IPS DF 6.9 (cell line): ENCODE measurements at regions not wholly inside any gene's neighbourhood (a gene's known extent, or its start where the extent isn't known, plus 50 kb on each side); places are given as distances from the start of the nearest gene placed in this dataset.

Experiments
- DNase-seq: peaks from one replicate; pipeline ENCODE4 v3.0.0-alpha.2; 2013; ENCODE audit warnings: low read depth, low spot score
- H3K27ac ChIP-seq: one replicate; pipeline ENCODE4 v1.5.1; 2013; ENCODE audit warnings: low read length, control low read depth
- H3K27me3 ChIP-seq: 2 replicates; pipeline ENCODE4 v1.6.1; 2013; ENCODE audit warnings: mild to moderate bottlenecking, low read length; ENCODE audit not compliant: control insufficient read depth, insufficient read depth
- H3K36me3 ChIP-seq: 2 replicates; pipeline ENCODE4 v1.6.1; 2013; ENCODE audit warnings: low read length; ENCODE audit not compliant: control insufficient read depth, insufficient read depth
- H3K4me1 ChIP-seq: 2 replicates; pipeline ENCODE4 v1.6.1; 2013; ENCODE audit warnings: low read length; ENCODE audit not compliant: control insufficient read depth, insufficient read depth
- H3K4me3 ChIP-seq: 2 replicates; pipeline ENCODE4 v1.5.1; 2013; ENCODE audit warnings: mild to moderate bottlenecking, low read length
- H3K9me3 ChIP-seq: 2 replicates; pipeline ENCODE4 v1.6.1; 2013; ENCODE audit warnings: low read length, inconsistent platforms; ENCODE audit not compliant: control insufficient read depth, insufficient read depth
- WGBS: extraction: QIAGEN DNeasy Blood & Tissue Kit; methylation state at CpG from one replicate; pipeline ENCODE4 v1.1.7; 2013; ENCODE audit warnings: mixed read lengths, missing lambda C conversion rate; ENCODE audit not compliant: insufficient read length, insufficient coverage; 5-methylcytosine and 5-hydroxymethylcytosine counted together

DNA sequence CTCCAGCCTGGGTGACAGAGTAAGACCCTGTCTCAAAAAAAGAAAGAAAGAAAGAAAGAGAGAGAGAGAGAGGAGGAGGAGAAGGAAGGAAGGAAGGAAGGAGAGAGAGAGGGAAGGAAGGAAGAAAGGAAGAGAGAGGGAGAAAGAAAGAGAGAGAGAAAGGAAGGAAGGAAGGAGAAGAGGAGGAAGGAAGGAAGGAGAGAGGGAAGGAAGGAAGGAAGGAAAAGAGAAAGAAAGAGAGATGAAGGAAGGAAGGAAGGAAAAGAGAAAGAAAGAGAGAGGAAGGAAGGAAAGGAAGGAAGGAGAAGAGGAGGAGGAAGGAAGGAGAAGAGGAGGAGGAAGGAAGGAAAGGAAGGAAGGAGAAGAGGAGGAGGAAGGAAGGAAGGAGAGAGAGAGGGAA, 82.2 kb upstream of the ATP1B1 start:
- DNase-seq, result no peak
- no peaks in the 10 kb centered on the region for H3K4me1 ChIP-seq
- no peaks in the 10 kb centered on the region for H3K27me3 ChIP-seq
- H3K4me3 ChIP-seq, result no peak overlapping the region
- no peaks in the 10 kb centered on the region for H3K9me3 ChIP-seq
- no peak overlapping the region for H3K27ac ChIP-seq
- no peaks in the 10 kb centered on the region for H3K36me3 ChIP-seq

DNA sequence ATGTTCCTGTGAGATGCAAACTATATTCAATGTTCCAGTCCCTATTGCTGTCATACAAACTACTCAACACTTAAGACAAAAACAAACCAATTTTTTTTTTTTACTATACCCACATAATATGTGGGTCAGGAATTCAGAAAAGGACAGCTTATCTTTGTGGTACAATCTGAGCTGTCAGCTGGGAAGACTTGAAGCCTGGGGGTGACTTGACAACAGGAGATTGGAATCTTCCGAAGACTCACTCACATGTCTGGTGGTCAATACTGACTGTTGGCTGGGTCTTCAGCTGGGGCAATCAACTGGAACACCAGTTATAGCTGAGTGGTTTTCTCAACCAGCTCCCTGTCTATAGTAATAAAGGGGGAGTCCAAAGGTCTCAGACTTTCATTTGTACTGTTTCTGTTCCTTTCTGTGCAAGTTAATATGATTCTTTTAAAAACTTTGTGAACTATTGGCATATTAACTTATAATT, 81.7 kb upstream of the ATP1B1 start:
- no peaks in the 10 kb centered on the region for H3K36me3 ChIP-seq
- H3K4me3 ChIP-seq, result no peak overlapping the region
- H3K9me3 ChIP-seq, result no peaks in the 10 kb centered on the region
- no peaks in the 10 kb centered on the region for H3K4me1 ChIP-seq
- no CpG with 5 or more reads among the region's 1 CpG for WGBS
- H3K27me3 ChIP-seq, result no peaks in the 10 kb centered on the region
- no peak for DNase-seq
- H3K27ac ChIP-seq, result no peak overlapping the region

- no peak overlapping the region for H3K27ac ChIP-seq
- DNase-seq, result no peak
- no CpG with 5 or more reads among the region's 1 CpG for WGBS
These were observed 81.1 kb upstream of the ATP1B1 start for GRCh38 chr1:169025412-169025811.

DNA sequence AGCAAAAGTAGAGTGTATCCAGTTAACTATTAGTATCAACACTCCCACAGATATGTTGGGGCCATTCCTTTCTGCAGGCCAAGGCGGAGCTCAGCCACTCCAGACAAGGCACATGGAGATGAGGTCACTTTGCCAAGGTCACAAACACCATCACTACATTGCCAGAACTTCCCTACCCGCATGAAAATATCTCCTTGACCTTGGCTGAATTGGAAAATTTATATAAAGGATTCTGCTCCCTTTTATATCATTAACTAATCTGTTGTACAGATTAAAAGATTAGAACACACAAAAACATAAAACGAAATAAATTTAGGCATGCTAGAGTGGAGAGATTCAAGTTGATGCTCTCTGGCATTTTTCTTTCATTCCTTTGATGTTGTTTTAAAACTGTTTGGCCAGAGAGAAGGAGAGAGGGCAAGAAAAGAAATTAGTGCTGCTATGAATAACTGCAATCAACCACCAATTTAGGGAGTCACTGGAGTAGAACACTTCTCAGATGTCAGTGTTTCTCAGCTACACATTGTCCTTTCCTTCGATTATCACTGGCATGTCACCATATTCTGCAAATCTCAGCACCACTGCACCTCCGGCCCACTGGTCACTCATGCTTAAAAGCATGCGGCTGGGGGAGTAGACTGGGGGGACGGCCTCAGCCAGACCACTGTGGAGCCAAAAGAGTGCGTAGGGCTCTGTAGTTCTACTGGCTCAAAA, 78.7 kb upstream of the ATP1B1 start:
- H3K36me3 ChIP-seq, result no peaks in the 10 kb centered on the region
- H3K27ac ChIP-seq, result no peak overlapping the region
- no peak for DNase-seq
- no peaks in the 10 kb centered on the region for H3K4me1 ChIP-seq
- WGBS, result no CpG with 5 or more reads among the region's 8 CpGs
- no peak overlapping the region for H3K4me3 ChIP-seq
- H3K27me3 ChIP-seq, result no peaks in the 10 kb centered on the region
- no peaks in the 10 kb centered on the region for H3K9me3 ChIP-seq

More at GRCh38 chr1:169025412-169025811, 81.1 kb upstream of the ATP1B1 start:
- Histone ChIP-seq H3K36me3 (no peaks in the 10 kb centered on the region), H3K4me1 (no peaks in the 10 kb centered on the region), H3K9me3 (no peaks in the 10 kb centered on the region), H3K4me3 (no peak overlapping the region), H3K27me3 (no peaks in the 10 kb centered on the region)

DNA sequence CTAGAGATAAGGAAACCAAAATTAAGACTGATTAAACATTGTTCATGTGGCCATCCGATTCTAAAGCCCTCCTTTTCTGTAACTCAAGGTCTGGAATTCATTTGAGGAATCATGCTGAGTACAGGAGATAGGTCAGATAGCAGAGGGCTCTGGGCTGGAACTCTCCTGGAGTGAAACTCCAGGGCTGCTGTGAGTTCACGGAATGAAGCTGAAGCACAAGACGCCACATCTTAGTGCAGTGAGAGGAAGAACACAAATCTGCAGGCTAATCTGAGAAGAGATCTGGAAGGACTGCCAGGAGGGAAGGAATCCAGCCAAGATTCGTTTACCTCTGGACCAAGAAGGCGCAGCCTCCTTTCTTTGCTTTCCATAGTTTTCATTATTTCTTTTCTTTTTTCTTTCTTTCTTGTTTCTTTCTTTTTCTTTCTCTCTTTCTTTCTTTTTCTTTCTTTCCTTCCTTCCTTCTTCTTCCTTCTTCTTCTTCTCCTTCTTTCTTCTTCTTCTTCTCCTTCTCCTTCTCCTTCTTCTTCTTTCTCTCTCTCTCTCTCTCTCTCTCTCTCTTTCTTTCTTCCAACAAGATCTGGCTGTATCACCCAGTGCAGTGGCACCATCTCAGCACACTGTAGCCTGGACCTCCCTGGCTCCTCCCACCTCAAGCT, 74.8 kb upstream of the ATP1B1 start:
- Histone ChIP-seq H3K27ac (no peak overlapping the region), H3K27me3 (no peaks in the 10 kb centered on the region), H3K4me1 (no peaks in the 10 kb centered on the region), H3K4me3 (no peak overlapping the region), H3K36me3 (no peaks in the 10 kb centered on the region), H3K9me3 (no peaks in the 10 kb centered on the region)
- no peak for DNase-seq
- WGBS, result no CpG with 5 or more reads among the region's 5 CpGs

GRCh38 chr1:169041366-169041765, 65.1 kb upstream of the ATP1B1 start:
- no peaks in the 10 kb centered on the region for H3K27me3 ChIP-seq
- no peak overlapping the region for H3K27ac ChIP-seq
- H3K4me3 ChIP-seq, result no peak overlapping the region
- no peaks in the 10 kb centered on the region for H3K9me3 ChIP-seq
- WGBS, result no CpG with 5 or more reads among the region's 4 CpGs
- no peaks in the 10 kb centered on the region for H3K4me1 ChIP-seq
- DNase-seq, result no peak
- H3K36me3 ChIP-seq, result no peaks in the 10 kb centered on the region

DNA sequence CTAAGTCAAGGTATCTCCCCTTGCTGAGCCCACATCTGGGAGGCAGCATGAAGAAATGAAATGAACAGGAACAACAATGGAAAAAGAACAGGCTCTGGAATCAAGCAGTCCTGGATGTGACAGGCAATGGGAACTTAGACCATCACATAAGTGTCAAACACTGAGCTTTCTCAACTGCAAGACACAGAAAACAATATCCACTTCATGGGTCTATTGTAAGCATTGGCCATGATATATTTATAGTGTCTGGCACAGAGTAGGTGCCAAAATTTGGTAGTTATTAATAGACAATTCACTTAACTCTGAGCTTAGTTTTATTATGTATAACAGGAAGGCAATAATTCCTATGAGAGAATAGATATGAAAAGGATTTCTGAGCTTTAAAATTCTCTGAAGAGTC, 64.1 kb upstream of the ATP1B1 start:
- Histone ChIP-seq H3K4me1 (no peaks in the 10 kb centered on the region), H3K27ac (no peak overlapping the region), H3K36me3 (no peaks in the 10 kb centered on the region), H3K9me3 (no peaks in the 10 kb centered on the region), H3K27me3 (no peaks in the 10 kb centered on the region), H3K4me3 (no peak overlapping the region)
- no peak for DNase-seq

DNA sequence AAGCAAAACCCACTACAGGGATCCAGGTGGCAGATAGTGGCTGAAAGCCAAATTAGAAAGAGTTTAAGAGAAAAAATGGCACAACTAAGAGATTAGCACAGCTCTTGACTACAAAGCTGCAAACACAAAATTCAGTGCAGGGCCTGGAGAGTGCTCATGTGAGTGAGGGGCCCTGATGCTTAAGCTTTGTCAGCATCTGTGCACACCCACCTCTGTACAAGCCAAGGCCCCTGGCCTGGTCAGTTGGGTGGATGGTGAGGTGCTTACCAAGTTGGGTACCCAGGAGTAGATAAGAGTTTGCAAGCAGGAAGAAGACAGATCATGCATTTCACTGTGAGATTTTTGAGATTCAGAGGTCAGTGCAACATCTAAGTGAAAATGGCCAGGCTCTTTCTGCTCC, 62.7 kb upstream of the ATP1B1 start:
- Histone ChIP-seq H3K9me3 (no peaks in the 10 kb centered on the region), H3K27ac (no peak overlapping the region), H3K27me3 (no peaks in the 10 kb centered on the region), H3K4me3 (no peak overlapping the region), H3K4me1 (no peaks in the 10 kb centered on the region), H3K36me3 (no peaks in the 10 kb centered on the region)
- no peak for DNase-seq

DNA sequence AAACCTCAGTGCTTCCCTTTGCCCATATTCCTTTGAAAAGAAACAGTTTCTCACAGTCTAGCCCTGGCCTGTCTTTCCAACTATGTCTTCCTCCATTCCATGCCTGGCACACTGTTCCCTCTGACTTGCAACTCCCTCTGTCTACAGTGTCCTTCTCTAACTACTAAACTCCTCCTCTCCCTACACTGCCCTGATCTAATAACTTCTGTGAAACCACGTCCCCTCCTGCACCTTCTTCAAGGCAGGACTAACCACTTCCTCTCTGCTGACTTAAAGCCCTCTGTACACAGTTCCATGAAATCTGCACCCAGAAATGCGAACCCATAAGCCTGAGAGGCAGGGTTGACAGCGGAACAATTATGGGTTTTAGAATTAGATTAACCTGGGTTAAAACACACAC, 62.2 kb upstream of the ATP1B1 start:
- no peak overlapping the region for H3K4me3 ChIP-seq
- no peaks in the 10 kb centered on the region for H3K9me3 ChIP-seq
- DNase-seq, result no peak
- no peaks in the 10 kb centered on the region for H3K4me1 ChIP-seq
- no peak overlapping the region for H3K27ac ChIP-seq
- WGBS, result no CpG with 5 or more reads among the region's 3 CpGs
- no peaks in the 10 kb centered on the region for H3K27me3 ChIP-seq
- no peaks in the 10 kb centered on the region for H3K36me3 ChIP-seq

DNA sequence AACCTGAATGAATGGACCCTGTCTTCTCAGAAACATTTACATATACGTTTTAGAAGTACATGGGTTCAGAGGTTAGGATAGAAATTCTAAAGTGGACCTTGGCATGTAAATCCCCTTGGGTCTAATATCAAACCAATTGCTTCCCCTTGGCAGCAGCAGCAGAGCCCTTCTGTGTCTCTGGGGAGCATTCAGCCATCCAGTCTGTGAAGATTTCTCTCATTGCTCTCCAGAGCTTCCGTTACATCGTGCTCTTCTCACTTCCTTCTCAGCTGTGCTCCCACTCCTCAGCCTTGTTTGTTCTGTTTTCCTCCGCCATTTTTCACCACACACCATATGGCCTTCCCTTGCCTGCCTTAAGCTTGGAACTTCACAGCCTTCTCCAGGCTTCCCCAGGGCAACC, 61.5 kb upstream of the ATP1B1 start:
- no peak overlapping the region for H3K27ac ChIP-seq
- no peaks in the 10 kb centered on the region for H3K27me3 ChIP-seq
- no peaks in the 10 kb centered on the region for H3K9me3 ChIP-seq
- no peaks in the 10 kb centered on the region for H3K4me1 ChIP-seq
- DNase-seq, result no peak
- H3K36me3 ChIP-seq, result no peaks in the 10 kb centered on the region
- H3K4me3 ChIP-seq, result no peak overlapping the region
- no CpG with 5 or more reads among the region's 4 CpGs for WGBS

DNA sequence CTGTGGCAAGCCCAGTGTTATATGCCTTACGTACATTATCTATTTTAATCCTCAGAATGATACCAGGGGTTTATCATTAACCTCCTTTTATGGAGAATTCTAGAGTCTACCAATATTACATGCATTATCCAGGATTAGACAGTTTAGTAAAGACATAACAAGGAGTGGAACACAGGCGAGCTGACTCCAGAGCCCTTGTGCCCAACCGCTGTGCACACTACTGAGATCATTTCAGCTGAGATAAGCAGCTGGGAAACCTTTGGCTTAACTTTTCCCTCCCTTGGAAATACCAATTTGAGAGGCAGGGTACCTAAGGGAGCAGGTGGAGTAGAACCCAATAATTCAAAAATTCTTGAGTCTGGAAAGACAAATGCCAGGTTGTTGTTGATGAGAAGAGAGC, 59.8 kb upstream of the ATP1B1 start:
- Histone ChIP-seq H3K4me1 (no peaks in the 10 kb centered on the region), H3K4me3 (no peak overlapping the region), H3K27me3 (no peaks in the 10 kb centered on the region), H3K36me3 (no peaks in the 10 kb centered on the region), H3K27ac (no peak overlapping the region), H3K9me3 (no peaks in the 10 kb centered on the region)
- DNase-seq, result no peak
- WGBS, result no CpG with 5 or more reads among the region's 3 CpGs
